ENCODE measurements at regions not wholly inside any gene's neighbourhood (a gene's known extent, or its start where the extent isn't known, plus 50 kb on each side); places are given as distances from the start of the nearest gene placed in this dataset.
"Not testable (repeated sequence)": the region's sequence is repeated elsewhere in the genome, so short reads cannot be mapped to it uniquely, and the experiment has no call there.

DNA sequence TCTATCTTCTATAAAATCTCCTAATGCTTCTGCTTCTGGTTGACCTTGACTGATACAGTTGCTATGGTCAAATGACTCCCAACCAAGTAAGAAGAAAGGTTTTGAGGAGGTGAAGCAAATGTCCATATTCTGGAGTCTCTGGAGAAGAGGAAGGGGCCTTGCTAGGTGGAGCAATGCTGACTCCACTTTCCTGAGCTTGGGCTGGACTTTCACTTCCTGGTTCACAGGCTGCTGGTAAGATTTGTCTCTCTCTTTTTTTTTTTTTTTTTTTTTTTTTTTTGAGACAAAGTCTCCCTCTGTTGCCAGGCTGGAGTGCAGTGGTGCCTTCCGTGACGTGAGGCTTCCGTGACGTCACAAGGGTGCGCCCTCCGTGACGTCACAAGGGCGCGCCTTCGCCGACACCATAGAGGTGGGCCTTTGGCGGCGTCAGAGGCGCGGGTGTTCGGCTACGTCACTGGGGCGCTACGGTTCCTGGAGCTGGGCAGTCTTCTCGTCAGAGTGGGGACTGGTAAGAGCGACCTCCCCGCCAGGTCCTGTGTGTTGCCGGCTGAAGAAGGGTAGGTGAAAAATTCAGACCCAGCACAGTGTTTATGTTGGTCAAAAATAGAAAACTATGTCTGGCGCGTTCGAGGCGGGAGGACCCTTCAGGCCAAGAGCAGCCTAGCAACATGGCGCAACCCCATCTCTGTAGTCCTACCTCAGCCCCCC, 93.7 kb upstream of the METTL14 start:
- H3K4me3 ChIP-seq (ENCODE audit: low read depth, low read length): peak overlapping the region; percentile 41
- H3K36me3 ChIP-seq (ENCODE audit: control insufficient read depth, insufficient read depth, low read length); H3K27me3 ChIP-seq (ENCODE audit: control insufficient read depth, insufficient read depth, low read length): not testable (repeated sequence)
- ChIA-PET CTCF (interaction anchor here (0.7 kb wide), 1 partner anchor 132 kb away, joined by 5 read pairs; no protein-coding TSS in a partner anchor), POLR2A (interaction anchor here (0.7 kb wide), 1 partner anchor 648 kb away, joined by 11 read pairs; no protein-coding TSS in a partner anchor)
- TF ChIP-seq, protein P1, sequence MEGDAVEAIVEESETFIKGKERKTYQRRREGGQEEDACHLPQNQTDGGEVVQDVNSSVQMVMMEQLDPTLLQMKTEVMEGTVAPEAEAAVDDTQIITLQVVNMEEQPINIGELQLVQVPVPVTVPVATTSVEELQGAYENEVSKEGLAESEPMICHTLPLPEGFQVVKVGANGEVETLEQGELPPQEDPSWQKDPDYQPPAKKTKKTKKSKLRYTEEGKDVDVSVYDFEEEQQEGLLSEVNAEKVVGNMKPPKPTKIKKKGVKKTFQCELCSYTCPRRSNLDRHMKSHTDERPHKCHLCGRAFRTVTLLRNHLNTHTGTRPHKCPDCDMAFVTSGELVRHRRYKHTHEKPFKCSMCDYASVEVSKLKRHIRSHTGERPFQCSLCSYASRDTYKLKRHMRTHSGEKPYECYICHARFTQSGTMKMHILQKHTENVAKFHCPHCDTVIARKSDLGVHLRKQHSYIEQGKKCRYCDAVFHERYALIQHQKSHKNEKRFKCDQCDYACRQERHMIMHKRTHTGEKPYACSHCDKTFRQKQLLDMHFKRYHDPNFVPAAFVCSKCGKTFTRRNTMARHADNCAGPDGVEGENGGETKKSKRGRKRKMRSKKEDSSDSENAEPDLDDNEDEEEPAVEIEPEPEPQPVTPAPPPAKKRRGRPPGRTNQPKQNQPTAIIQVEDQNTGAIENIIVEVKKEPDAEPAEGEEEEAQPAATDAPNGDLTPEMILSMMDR (IDR thresholded peaks at IDR 0.05; ENCODE audit: insufficient read depth, low read depth, low read length): 0 out of 2 replicates have a peak, but pooled peaks have one; percentile 4
- DNase-seq (ENCODE audit: low read depth): peak; percentile 66

DNA sequence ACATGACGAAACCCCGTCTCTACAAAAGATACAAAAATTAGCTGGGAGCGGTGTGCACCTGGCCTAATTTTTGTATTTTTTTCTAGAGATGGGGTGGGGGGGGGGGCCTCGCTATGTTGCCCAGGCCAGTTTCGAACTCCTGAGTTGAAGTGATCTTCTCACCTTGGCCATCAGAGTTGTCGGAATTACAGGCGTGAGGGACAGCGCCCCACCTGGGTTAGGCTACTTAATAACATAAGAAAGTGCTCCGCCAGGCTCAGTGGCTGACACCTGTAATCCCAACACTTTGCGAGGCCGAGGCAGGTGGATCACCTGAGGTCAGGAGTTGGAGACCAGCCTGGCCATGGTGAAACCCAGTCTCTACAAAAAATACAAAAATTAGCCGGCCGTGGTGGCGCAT, 92.9 kb upstream of the METTL14 start:
- not testable (repeated sequence) for H3K27me3 ChIP-seq (ENCODE audit: control insufficient read depth, insufficient read depth, low read length); H3K36me3 ChIP-seq (ENCODE audit: control insufficient read depth, insufficient read depth, low read length); DNase-seq (ENCODE audit: low read depth)
- peak overlapping the region; percentile 41 for H3K4me3 ChIP-seq (ENCODE audit: low read depth, low read length)
- POLR2A ChIA-PET: interaction anchor here (0.7 kb wide), 1 partner anchor 647 kb away, joined by 11 read pairs; no protein-coding TSS in a partner anchor
- CTCF ChIA-PET: interaction anchor here (0.7 kb wide), 1 partner anchor 131 kb away, joined by 5 read pairs; no protein-coding TSS in a partner anchor

DNA sequence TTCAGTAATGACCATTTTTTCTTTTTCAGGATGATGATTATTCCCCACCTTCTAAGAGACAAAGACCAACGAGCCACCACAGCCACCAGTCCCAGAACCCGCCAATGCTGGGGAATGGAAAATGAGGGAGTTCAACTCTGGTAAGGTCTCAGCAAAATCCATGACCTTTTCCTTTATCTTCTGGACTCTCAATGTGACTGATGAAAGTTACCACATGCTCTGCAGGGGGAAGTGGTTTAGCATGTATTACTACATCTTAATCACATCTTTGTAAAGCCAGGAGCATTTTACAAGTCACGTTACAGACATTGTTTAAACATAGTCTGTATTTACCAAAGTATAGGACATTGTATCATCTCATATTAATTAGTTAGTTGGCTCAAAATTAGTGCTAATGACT, 89.3 kb upstream of the METTL14 start:
- POLR2A ChIA-PET; H3K36me3 ChIP-seq (ENCODE audit: control insufficient read depth, insufficient read depth, low read length); DNase-seq (ENCODE audit: low read depth); CTCF ChIA-PET; H3K27me3 ChIP-seq (ENCODE audit: control insufficient read depth, insufficient read depth, low read length); H3K4me3 ChIP-seq (ENCODE audit: low read depth, low read length): not testable (repeated sequence)

DNA sequence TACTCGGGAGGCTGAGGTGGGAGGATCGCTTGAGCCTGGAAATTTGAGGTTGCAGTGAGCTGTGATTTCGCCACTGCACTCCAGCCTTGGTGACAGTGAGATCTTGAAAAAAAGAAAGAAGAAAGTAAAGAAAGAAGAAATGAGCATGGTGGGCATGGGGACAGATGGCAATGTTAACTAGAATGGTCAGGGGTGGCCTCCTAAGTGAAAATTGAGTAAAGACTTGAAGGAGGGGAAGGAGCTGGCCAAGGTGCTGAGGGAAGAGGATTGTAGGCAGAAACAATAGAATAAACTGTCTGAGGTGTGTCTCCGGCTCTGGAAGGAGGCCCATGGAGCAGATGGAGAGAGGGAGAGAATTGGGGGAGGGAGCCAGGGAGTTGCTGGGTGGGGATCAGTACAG, 60.1 kb upstream of the METTL14 start:
- DNase-seq (ENCODE audit: low read depth); CTCF ChIA-PET; H3K27me3 ChIP-seq (ENCODE audit: control insufficient read depth, insufficient read depth, low read length); H3K4me3 ChIP-seq (ENCODE audit: low read depth, low read length); H3K36me3 ChIP-seq (ENCODE audit: control insufficient read depth, insufficient read depth, low read length); POLR2A ChIA-PET: not testable (repeated sequence)

DNA sequence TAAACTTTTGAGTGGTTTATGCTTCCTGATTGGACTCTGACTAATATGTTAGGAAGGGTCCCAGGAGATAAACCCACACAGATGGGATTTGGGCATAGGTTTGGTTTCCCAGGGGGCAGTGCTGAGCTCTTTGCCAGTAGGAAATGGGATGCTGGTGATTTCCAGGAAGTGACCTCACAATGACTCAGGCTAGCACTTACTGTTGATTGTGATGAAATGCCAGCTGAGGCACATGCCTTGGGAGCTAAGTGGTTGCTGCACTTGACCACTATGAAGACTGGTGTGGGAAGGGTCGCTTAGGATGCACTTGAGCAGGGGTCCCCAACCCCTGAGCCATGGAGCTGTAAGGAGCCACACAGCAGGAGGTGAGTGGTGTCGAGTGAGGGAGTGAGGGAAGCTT, 55.5 kb upstream of the METTL14 start:
- peak; percentile 2 for DNase-seq (ENCODE audit: low read depth)
- POLR2A ChIA-PET; H3K4me3 ChIP-seq (ENCODE audit: low read depth, low read length); H3K27me3 ChIP-seq (ENCODE audit: control insufficient read depth, insufficient read depth, low read length); CTCF ChIA-PET; H3K36me3 ChIP-seq (ENCODE audit: control insufficient read depth, insufficient read depth, low read length): not testable (repeated sequence)
- TF ChIP-seq, protein P1 (IDR thresholded peaks at IDR 0.05; ENCODE audit: insufficient read depth, low read depth, low read length): peak; percentile 18

DNA sequence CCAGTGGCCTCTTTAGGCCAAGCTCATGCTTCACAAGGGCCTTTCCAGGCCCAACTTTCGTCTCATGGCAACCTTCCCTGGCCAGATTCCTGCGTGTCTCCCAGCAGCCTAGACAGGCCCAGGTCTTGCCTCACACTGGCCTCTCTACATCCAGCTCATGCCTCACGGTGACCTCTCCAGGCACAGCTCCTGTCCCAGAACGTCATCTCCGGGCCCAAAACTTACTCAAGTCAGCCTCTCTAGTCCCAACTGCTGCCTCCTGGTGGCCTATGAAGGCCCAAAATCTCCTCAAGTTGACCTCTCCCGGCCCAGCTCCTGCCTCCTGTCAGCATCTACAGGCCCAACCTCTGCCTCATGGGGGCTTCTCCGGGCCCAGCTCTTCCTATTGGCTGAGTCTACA, 54.3 kb upstream of the METTL14 start:
- DNase-seq (ENCODE audit: low read depth); H3K4me3 ChIP-seq (ENCODE audit: low read depth, low read length); CTCF ChIA-PET; H3K36me3 ChIP-seq (ENCODE audit: control insufficient read depth, insufficient read depth, low read length); H3K27me3 ChIP-seq (ENCODE audit: control insufficient read depth, insufficient read depth, low read length); POLR2A ChIA-PET: not testable (repeated sequence)

DNA sequence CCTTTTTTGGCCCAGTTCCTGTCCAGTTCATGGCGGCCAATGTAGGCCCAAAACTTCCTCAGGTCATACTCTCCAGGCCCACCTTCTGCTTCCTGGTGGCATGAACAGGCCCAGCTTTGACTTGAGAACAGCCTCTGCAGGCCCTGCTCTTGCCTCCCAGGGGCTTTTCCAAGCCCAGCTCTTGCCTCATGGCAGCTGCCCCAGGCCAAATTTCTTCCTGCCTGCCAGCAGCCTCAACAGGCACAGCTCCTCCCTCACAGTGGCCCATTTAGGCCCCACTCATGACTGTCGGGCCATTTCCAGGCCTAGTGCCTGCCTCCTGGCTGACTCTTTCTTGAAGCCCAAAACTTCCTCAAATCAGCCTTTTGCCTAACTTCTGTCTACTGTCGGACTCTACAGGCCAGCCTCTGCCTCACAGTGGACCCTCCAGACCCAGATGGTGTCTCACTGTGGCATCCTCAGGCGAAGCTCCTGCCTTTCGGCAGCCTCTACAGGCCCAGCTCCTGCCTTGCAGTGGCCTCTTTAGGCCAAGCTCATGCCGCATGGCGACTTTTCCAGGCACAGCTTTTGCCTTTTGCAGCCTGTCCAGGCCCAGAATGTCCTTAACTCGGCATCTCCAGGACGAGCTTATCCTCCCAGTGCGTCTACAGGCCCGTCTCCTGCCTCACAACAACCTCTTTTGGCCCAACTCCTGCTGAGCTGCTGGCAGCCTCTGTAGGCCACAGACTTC, 53.7 kb upstream of the METTL14 start:
- POLR2A ChIA-PET; H3K4me3 ChIP-seq (ENCODE audit: low read depth, low read length); CTCF ChIA-PET; H3K27me3 ChIP-seq (ENCODE audit: control insufficient read depth, insufficient read depth, low read length); H3K36me3 ChIP-seq (ENCODE audit: control insufficient read depth, insufficient read depth, low read length); DNase-seq (ENCODE audit: low read depth): not testable (repeated sequence)

DNA sequence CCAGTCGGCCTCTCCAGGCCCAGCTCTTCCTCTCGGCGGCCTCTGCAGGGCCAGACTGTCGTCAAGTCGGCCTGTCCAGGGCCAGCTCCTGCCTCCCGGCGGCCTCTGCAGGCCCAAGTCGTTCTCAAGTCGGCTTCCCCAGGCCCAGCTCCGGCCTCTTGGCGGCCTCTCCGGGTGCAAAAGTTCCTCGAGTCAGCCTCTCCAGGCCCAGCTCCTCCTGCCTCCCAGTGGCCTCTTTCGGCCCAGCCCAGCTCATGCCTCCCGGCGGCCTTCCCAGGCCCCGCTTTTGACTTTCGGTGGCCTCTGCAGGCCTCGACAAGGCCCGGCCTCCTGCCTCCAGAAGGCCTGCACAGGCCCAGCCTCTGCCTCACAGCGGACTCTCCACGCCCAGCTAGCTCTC, 51.7 kb upstream of the METTL14 start:
- POLR2A ChIA-PET; H3K4me3 ChIP-seq (ENCODE audit: low read depth, low read length); DNase-seq (ENCODE audit: low read depth); H3K27me3 ChIP-seq (ENCODE audit: control insufficient read depth, insufficient read depth, low read length); H3K36me3 ChIP-seq (ENCODE audit: control insufficient read depth, insufficient read depth, low read length); CTCF ChIA-PET: not testable (repeated sequence)

DNA sequence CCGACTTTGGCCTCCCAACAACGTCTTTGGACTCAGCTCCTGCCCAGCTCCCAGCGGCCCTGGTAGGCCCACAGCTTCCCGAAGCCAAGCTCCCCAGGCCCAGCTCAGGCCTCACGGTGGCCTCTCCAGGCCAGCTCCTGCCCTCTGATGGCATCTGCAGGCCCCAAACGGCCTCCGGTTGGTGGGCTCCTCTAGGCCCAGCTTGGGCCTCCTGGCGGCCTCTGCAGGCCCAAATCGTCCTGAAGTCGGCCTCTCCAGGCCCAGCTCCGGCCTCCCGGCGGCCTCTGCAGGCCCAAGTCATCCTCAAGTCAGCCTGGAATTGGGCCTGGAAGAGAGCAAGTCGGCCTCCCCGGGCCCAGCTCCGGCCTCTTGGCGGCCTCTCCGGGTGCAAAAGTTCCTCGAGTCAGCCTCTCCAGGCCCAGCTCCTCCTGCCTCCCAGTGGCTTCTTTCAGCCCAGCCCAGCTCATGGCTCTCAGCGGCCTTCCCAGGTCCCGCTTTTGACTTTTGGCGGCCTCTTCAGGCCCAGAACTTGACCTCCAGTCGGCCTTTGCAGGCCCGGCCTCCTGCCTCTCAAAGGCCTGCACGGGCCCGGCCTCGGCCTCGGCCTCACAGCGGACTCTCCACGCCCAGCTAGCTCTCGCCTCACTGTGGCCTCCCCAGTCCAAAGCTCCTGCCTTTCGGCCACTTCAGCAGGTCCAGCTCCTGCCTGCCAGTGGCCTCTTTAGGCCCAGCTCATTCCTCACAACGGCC, 50.9 kb upstream of the METTL14 start:
- CTCF ChIA-PET: interaction anchor here (0.6 kb wide), 1 partner anchor 252 kb away, joined by 3 read pairs; no protein-coding TSS in a partner anchor
- POLR2A ChIA-PET; DNase-seq (ENCODE audit: low read depth); H3K36me3 ChIP-seq (ENCODE audit: control insufficient read depth, insufficient read depth, low read length); H3K27me3 ChIP-seq (ENCODE audit: control insufficient read depth, insufficient read depth, low read length); H3K4me3 ChIP-seq (ENCODE audit: low read depth, low read length): not testable (repeated sequence)
